HEK293 (cell line): ENCODE measurements at regions not wholly inside any gene's neighbourhood (a gene's known extent, or its start where the extent isn't known, plus 50 kb on each side); places are given as distances from the start of the nearest gene placed in this dataset.

Experiments
- GLI2 ChIP-seq: fragments of 450-650 bp; formaldehyde crosslinking; IDR thresholded peaks from 2 replicates; pipeline ENCODE4; 2017; ENCODE audit warnings: missing biosample characterization, missing genetic modification characterization, low read depth, borderline replicate concordance
- KLF9 ChIP-seq: fragments of 450-650 bp; formaldehyde crosslinking; IDR thresholded peaks from 2 replicates; pipeline ENCODE4 v1.5.1; 2016; ENCODE audit warnings: missing biosample characterization, missing genetic modification characterization, low read depth
- OSR2 ChIP-seq: fragments of 450-650 bp; formaldehyde crosslinking; IDR thresholded peaks from 2 replicates; pipeline ENCODE4 v1.5.1; 2016; ENCODE audit warnings: missing biosample characterization, missing genetic modification characterization
- PATZ1 ChIP-seq: fragments of 450-650 bp; formaldehyde crosslinking; IDR thresholded peaks from 2 replicates; pipeline ENCODE4 v1.5.1; 2016; ENCODE audit warnings: missing biosample characterization, missing genetic modification characterization
- SCRT2 ChIP-seq: fragments of 450-650 bp; formaldehyde crosslinking; IDR thresholded peaks from 2 replicates; pipeline ENCODE4 v1.5.1; 2016; ENCODE audit warnings: missing biosample characterization, missing genetic modification characterization
- ZBTB8A ChIP-seq: fragments of 450-650 bp; formaldehyde crosslinking; IDR thresholded peaks from 2 replicates; pipeline ENCODE4 v1.5.1; 2016; ENCODE audit warnings: missing biosample characterization, missing genetic modification characterization
- ZNF140 ChIP-seq: fragments of 450-650 bp; formaldehyde crosslinking; IDR thresholded peaks from 2 replicates; pipeline ENCODE4 v1.5.1; 2016; ENCODE audit warnings: missing biosample characterization, missing genetic modification characterization
- ZNF274 ChIP-seq, 2 experiments: fragments of 200-500 bp in 1 of 2; fragments of 450-650 bp in 1 of 2; sonication (Bioruptor generic) in 1 of 2; formaldehyde crosslinking in 1 of 2; IDR thresholded peaks; 2 replicates each; pipeline versions ENCODE4 v1.5.1 to v1.6.1; 2014 to 2016; ENCODE audit warnings: borderline replicate concordance in 1 of 2, inconsistent platforms in 1 of 2, low read length in 1 of 2, missing biosample characterization in 1 of 2, missing genetic modification characterization in 1 of 2
- ZNF610 ChIP-seq: fragments of 450-650 bp; formaldehyde crosslinking; IDR thresholded peaks from 2 replicates; pipeline ENCODE4 v1.5.1; 2016; ENCODE audit warnings: missing biosample characterization, missing genetic modification characterization, borderline replicate concordance
- ZSCAN4 ChIP-seq: fragments of 450-650 bp; formaldehyde crosslinking; IDR thresholded peaks from 2 replicates; pipeline ENCODE4 v1.5.1; 2017; ENCODE audit warnings: missing biosample characterization, missing genetic modification characterization
- TF ChIP-seq, protein P1 (sequence below): fragments of 450-650 bp; formaldehyde crosslinking; IDR thresholded peaks from 2 replicates; pipeline ENCODE4 v1.5.1; 2016; ENCODE audit warnings: missing biosample characterization, missing genetic modification characterization

DNA sequence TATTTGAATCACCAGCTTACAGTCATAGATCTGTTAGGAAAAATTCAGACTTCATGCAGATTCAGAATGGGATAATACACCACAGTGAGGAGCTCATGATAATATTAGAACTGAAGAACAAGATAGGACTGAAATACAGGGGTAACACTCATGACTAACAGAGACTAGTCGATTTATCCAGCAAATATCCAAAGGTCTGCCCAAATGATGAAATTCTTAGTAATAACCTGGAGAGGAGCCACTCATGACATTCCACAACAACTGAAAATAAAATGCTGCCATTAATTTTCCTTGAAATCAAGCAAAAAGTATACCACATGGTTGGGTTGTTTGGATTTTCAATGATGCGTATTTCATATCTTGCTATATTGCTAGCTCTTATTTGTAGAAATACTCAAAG is 903.7 kb upstream of the ADGRL3 start:
- TF ChIP-seq OSR2 = no peak
- TF ChIP-seq ZNF140 (tag by site-specific recombination) = no peak
- no peak for TF ChIP-seq ZNF274 (IDR thresholded peaks at IDR 0.05; ENCODE audit: low read length)
- no peak for TF ChIP-seq ZNF274 (tag by site-specific recombination; IDR thresholded peaks at IDR 0.05; ENCODE audit: borderline replicate concordance)
- no peak for TF ChIP-seq ZBTB8A (tag by site-specific recombination)
- TF ChIP-seq, protein P1, sequence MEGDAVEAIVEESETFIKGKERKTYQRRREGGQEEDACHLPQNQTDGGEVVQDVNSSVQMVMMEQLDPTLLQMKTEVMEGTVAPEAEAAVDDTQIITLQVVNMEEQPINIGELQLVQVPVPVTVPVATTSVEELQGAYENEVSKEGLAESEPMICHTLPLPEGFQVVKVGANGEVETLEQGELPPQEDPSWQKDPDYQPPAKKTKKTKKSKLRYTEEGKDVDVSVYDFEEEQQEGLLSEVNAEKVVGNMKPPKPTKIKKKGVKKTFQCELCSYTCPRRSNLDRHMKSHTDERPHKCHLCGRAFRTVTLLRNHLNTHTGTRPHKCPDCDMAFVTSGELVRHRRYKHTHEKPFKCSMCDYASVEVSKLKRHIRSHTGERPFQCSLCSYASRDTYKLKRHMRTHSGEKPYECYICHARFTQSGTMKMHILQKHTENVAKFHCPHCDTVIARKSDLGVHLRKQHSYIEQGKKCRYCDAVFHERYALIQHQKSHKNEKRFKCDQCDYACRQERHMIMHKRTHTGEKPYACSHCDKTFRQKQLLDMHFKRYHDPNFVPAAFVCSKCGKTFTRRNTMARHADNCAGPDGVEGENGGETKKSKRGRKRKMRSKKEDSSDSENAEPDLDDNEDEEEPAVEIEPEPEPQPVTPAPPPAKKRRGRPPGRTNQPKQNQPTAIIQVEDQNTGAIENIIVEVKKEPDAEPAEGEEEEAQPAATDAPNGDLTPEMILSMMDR = no peak
- no peak for TF ChIP-seq ZSCAN4 (tag by site-specific recombination)
- no peak for TF ChIP-seq KLF9 (tag by site-specific recombination)
- no peak for TF ChIP-seq PATZ1 (tag by site-specific recombination)
- no peak for TF ChIP-seq SCRT2 (tag by site-specific recombination)
- no peak for TF ChIP-seq GLI2 (tag by site-specific recombination)
- no peak for TF ChIP-seq ZNF610 (tag by site-specific recombination)
